H1 (cell line): ENCODE measurements at regions not wholly inside any gene's neighbourhood (a gene's known extent, or its start where the extent isn't known, plus 50 kb on each side); places are given as distances from the start of the nearest gene placed in this dataset.

Source experiments
- CTCF ChIA-PET: fragments of 300-600 bp; sonication (Branson Sonifier 250); formaldehyde crosslinking; loops from one replicate; lab custom pipeline; 2021; ENCODE audit not compliant: partially characterized antibody; lab: Charles Lee
- POLR2A ChIA-PET: fragments of 300-600 bp; sonication (Branson Sonifier 250); formaldehyde crosslinking; loops from one replicate; lab custom pipeline; 2021; ENCODE audit warnings: inconsistent platforms; ENCODE audit not compliant: partially characterized antibody; lab: Charles Lee
- DNase-seq, 2 experiments: peaks; one replicate each; pipeline versions ENCODE4 v3.0.0 to v3.0.0-alpha.2; 2010 to 2022; ENCODE audit warnings: low spot score in 2 of 2, low read depth in 1 of 2, mixed read lengths in 1 of 2
- FAIRE-seq: peaks from 2 replicates; lab custom pipeline; 2011; peaks lifted over from hg19 to GRCh38; lab: Jason Lieb, UNC
- H2AFZ ChIP-seq: 2 replicates; pipeline ENCODE4 v1.8.1; 2012; ENCODE audit warnings: low read length, inconsistent platforms
- H2AK5ac ChIP-seq: 2 replicates; pipeline ENCODE4 v1.6.1; 2013; ENCODE audit warnings: low read depth, low read length
- H2BK120ac ChIP-seq: replicated peaks from 2 replicates; pipeline ENCODE3; 2013; ENCODE audit warnings: low read depth, low read length, inconsistent platforms
- H2BK12ac ChIP-seq: 2 replicates; pipeline ENCODE4 v1.6.1; 2013; ENCODE audit warnings: low read depth, low read length
- H2BK15ac ChIP-seq: 2 replicates; pipeline ENCODE4 v1.6.1; 2013; ENCODE audit warnings: low read length
- H2BK20ac ChIP-seq: 2 replicates; pipeline ENCODE4 v1.6.1; 2013; ENCODE audit warnings: low read length
- H2BK5ac ChIP-seq: 2 replicates; pipeline ENCODE4 v1.6.1; 2013; ENCODE audit warnings: low read depth, low read length
- H3K14ac ChIP-seq: 2 replicates; pipeline ENCODE4 v1.6.1; 2013; ENCODE audit warnings: inconsistent platforms; ENCODE audit not compliant: insufficient read length
- H3K18ac ChIP-seq: 2 replicates; pipeline ENCODE4 v1.6.1; 2013; ENCODE audit warnings: low read length; ENCODE audit errors: extremely low read depth
- H3K23ac ChIP-seq: 2 replicates; pipeline ENCODE4 v1.6.1; 2013; ENCODE audit warnings: inconsistent platforms; ENCODE audit not compliant: insufficient read length
- H3K23me2 ChIP-seq: 2 replicates; pipeline ENCODE4 v1.6.1; 2013; ENCODE audit warnings: low read depth, low read length
- H3K27ac ChIP-seq: 2 replicates; pipeline ENCODE4 v1.6.1; 2011; ENCODE audit warnings: low read depth, low read length, inconsistent platforms
- H3K27me3 ChIP-seq, 4 experiments: replicated peaks in 1 of 4; 1 replicate in 1 of 4; 2 replicates in 3 of 4; pipeline versions ENCODE4 v1.6.1 to v1.8.1; 2011 to 2013; ENCODE audit warnings: low read length in 3 of 4, mild to moderate bottlenecking in 3 of 4, inconsistent platforms in 2 of 4, mixed read lengths in 2 of 4, moderate library complexity in 1 of 4; ENCODE audit not compliant: control insufficient read depth in 3 of 4, insufficient read depth in 3 of 4; ENCODE audit errors: extremely low read depth in 1 of 4
- H3K36me3 ChIP-seq, 4 experiments: 2 replicates each; pipeline versions ENCODE4 v1.6.1 to v1.8.1; 2011 to 2013; ENCODE audit warnings: mild to moderate bottlenecking in 4 of 4, low read length in 3 of 4, moderate library complexity in 2 of 4, control low read depth in 1 of 4, inconsistent platforms in 1 of 4; ENCODE audit not compliant: insufficient read depth in 4 of 4, control insufficient read depth in 2 of 4
- H3K4ac ChIP-seq: replicated peaks from 2 replicates; pipeline ENCODE3; 2013; ENCODE audit warnings: low read length, low read depth, mixed read lengths, inconsistent platforms; ENCODE audit not compliant: insufficient read length
- H3K4me1 ChIP-seq, 4 experiments: replicated peaks in 1 of 4; 1 replicate in 1 of 4; 2 replicates in 3 of 4; pipeline versions ENCODE4 v1.6.1 to v1.8.1; 2011 to 2013; ENCODE audit warnings: low read length in 3 of 4, inconsistent platforms in 2 of 4, mixed read lengths in 1 of 4; ENCODE audit not compliant: insufficient read depth in 4 of 4, control insufficient read depth in 3 of 4
- H3K4me2 ChIP-seq, 2 experiments: 2 replicates each; pipeline versions ENCODE4 v1.6.1 to v1.8.1; 2011 to 2013; ENCODE audit warnings: low read depth in 2 of 2, low read length in 2 of 2, control low read depth in 1 of 2, inconsistent platforms in 1 of 2, mild to moderate bottlenecking in 1 of 2; ENCODE audit not compliant: insufficient read depth in 1 of 2
- H3K4me3 ChIP-seq, 4 experiments: fragments of 200-600, 300-600 bp in 1 of 4; sonication (generic), shearing (Covaris generic), sonication (Bioruptor Twin) in 1 of 4; 2 replicates each; pipeline versions ENCODE4 v1.5.1 to v1.8.1; 2011 to 2016; ENCODE audit warnings: low read length in 4 of 4, low read depth in 3 of 4, control low read depth in 2 of 4, inconsistent platforms in 2 of 4, mild to moderate bottlenecking in 2 of 4, mixed read lengths in 1 of 4, moderate library complexity in 1 of 4; ENCODE audit not compliant: insufficient read depth in 2 of 4; ENCODE audit errors: extremely low read depth in 1 of 4
- H3K56ac ChIP-seq: replicated peaks from 2 replicates; pipeline ENCODE3; 2013; ENCODE audit warnings: low read depth, mild to moderate bottlenecking, mixed read lengths, low read length, inconsistent platforms; ENCODE audit not compliant: insufficient read length
- H3K79me1 ChIP-seq: 2 replicates; pipeline ENCODE4 v1.6.1; 2013; ENCODE audit warnings: low read depth, low read length, control low read depth
- H3K79me2 ChIP-seq, 2 experiments: 2 replicates each; pipeline versions ENCODE4 v1.6.1 to v1.8.1; 2012 to 2013; ENCODE audit warnings: low read length in 2 of 2, mild to moderate bottlenecking in 2 of 2, inconsistent platforms in 1 of 2; ENCODE audit not compliant: insufficient read depth in 2 of 2, control insufficient read depth in 1 of 2
- H3K9ac ChIP-seq, 4 experiments: replicated peaks in 1 of 4; 1 replicate in 1 of 4; 2 replicates in 3 of 4; pipeline versions ENCODE4 v1.6.1 to v1.8.1; 2011 to 2013; ENCODE audit warnings: low read depth in 3 of 4, low read length in 3 of 4, control low read depth in 2 of 4, mild to moderate bottlenecking in 2 of 4, moderate library complexity in 2 of 4, inconsistent platforms in 1 of 4; ENCODE audit errors: extremely low read depth in 1 of 4
- H3K9me3 ChIP-seq, 2 experiments: 2 replicates each; pipeline versions ENCODE4 v1.6.1 to v1.8.1; 2012 to 2013; ENCODE audit warnings: mild to moderate bottlenecking in 2 of 2, moderate library complexity in 2 of 2, control low read depth in 1 of 2, inconsistent platforms in 1 of 2, low read depth in 1 of 2, low read length in 1 of 2, mixed read lengths in 1 of 2; ENCODE audit not compliant: insufficient read depth in 2 of 2
- H4K20me1 ChIP-seq, 2 experiments: replicated peaks in 1 of 2; 2 replicates each; pipeline versions ENCODE3 to v1.8.1; 2011 to 2013; ENCODE audit warnings: inconsistent platforms in 2 of 2, low read length in 2 of 2, mild to moderate bottlenecking in 1 of 2; ENCODE audit not compliant: insufficient read depth in 2 of 2, control insufficient read depth in 1 of 2
- H4K5ac ChIP-seq: 2 replicates; pipeline ENCODE4 v1.6.1; 2013; ENCODE audit warnings: low read length, low read depth, mixed read lengths, inconsistent platforms; ENCODE audit not compliant: insufficient read length
- H4K8ac ChIP-seq: 2 replicates; pipeline ENCODE4 v1.8.0; 2013; ENCODE audit warnings: mild to moderate bottlenecking, moderate library complexity, low read length, inconsistent platforms; ENCODE audit not compliant: insufficient read depth; ENCODE audit errors: extremely low read depth
- H4K91ac ChIP-seq: replicated peaks from 2 replicates; pipeline ENCODE3; 2013; ENCODE audit warnings: low read length, mixed read lengths, inconsistent platforms; ENCODE audit not compliant: insufficient read length
- GABPA ChIP-seq: IDR thresholded peaks from 2 replicates; pipeline ENCODE4 v1.6.1; 2011; ENCODE audit warnings: mild to moderate bottlenecking, low read length, moderate library complexity, borderline replicate concordance; ENCODE audit not compliant: insufficient read depth
- HDAC6 ChIP-seq: IDR thresholded peaks from one replicate; pipeline ENCODE4 v1.7.1; 2012; ENCODE audit warnings: low read depth, mild to moderate bottlenecking, inconsistent platforms, low read length, moderate library complexity
- RBBP5 ChIP-seq: IDR thresholded peaks from 2 replicates; pipeline ENCODE4 v1.7.1; 2012; ENCODE audit warnings: low read depth, mild to moderate bottlenecking, inconsistent platforms, low read length, moderate library complexity, borderline replicate concordance
- SIX5 ChIP-seq: IDR thresholded peaks from 2 replicates; pipeline ENCODE4 v1.6.1; 2011; ENCODE audit warnings: mild to moderate bottlenecking, low read depth, low read length
- SP2 ChIP-seq: IDR thresholded peaks from 2 replicates; pipeline ENCODE4 v1.6.1; 2012; ENCODE audit warnings: mild to moderate bottlenecking, low read length, inconsistent platforms
- WGBS, 2 experiments: shearing (Covaris generic) in 1 of 2; methylation state at CpG; one replicate each; pipeline versions ENCODE4 v1.1.6 to v1.1.7; 2013 to 2015; ENCODE audit warnings: low lambda C conversion rate in 2 of 2, mixed read lengths in 2 of 2, inconsistent platforms in 1 of 2, low coverage in 1 of 2, missing lambda C conversion rate in 1 of 2; ENCODE audit not compliant: insufficient replicate concordance in 2 of 2, insufficient coverage in 1 of 2, insufficient read length in 1 of 2; ENCODE audit errors: extremely low coverage in 1 of 2, missing lambda C conversion rate in 1 of 2; 5-methylcytosine and 5-hydroxymethylcytosine counted together

- peaks cover 0 to 3% of the 10 kb centered on the region in 2 experiments; a peak in 1 of 4 replicates for H3K9me3 ChIP-seq
- no peak overlapping the region for H2BK15ac ChIP-seq
- no peak overlapping the region for H3K4ac ChIP-seq
- H3K4me1 ChIP-seq: peaks cover 0 to 3% (median 0%) of the 10 kb centered on the region in 4 experiments; a peak in 1 of 7 replicates
- no peak overlapping the region for H3K27ac ChIP-seq
- TF ChIP-seq RBBP5: no peak
- TF ChIP-seq HDAC6: no peak
- no peak for TF ChIP-seq SIX5
- no peak for TF ChIP-seq SP2
- no peak for TF ChIP-seq GABPA
- ChIA-PET POLR2A (no interaction called here), CTCF (no interaction called here)
- H3K4me3 ChIP-seq: no peak overlapping the region
- 89% methylated on average over 6 of the region's 6 CpGs; no CpG with 5 or more reads in 1 of the 2 experiments for WGBS, 2 experiments
- no peaks in the 10 kb centered on the region for H3K79me1 ChIP-seq
- no peak overlapping the region for H3K14ac ChIP-seq
- H3K56ac ChIP-seq: no peak overlapping the region
- no peak overlapping the region for H2AK5ac ChIP-seq
- no peak overlapping the region for H3K18ac ChIP-seq
- H2BK12ac ChIP-seq: no peak overlapping the region
- H3K9ac ChIP-seq: no peak overlapping the region
- H2BK5ac ChIP-seq: no peak overlapping the region
- FAIRE-seq (no peak), DNase-seq (no peak)
- no peak overlapping the region for H2BK120ac ChIP-seq
- no peak overlapping the region for H2BK20ac ChIP-seq
- H3K4me2 ChIP-seq: no peak overlapping the region
- no peak overlapping the region for H4K8ac ChIP-seq
- H3K27me3 ChIP-seq: no peaks in the 10 kb centered on the region
- H4K5ac ChIP-seq: no peak overlapping the region
- H4K20me1 ChIP-seq: no peaks in the 10 kb centered on the region
- no peaks in the 10 kb centered on the region for H3K79me2 ChIP-seq
- no peak overlapping the region for H4K91ac ChIP-seq
- no peak overlapping the region for H3K23ac ChIP-seq
- no peaks in the 10 kb centered on the region for H3K36me3 ChIP-seq
- no peak overlapping the region for H2AFZ ChIP-seq
- H3K23me2 ChIP-seq: no peaks in the 10 kb centered on the region
Observed at GRCh38 chr3:1775321-1775720, 323.3 kb upstream of the CNTN4 start.
